ENCODE measurements at regions not wholly inside any gene's neighbourhood (a gene's known extent, or its start where the extent isn't known, plus 50 kb on each side); places are given as distances from the start of the nearest gene placed in this dataset.
A peak's percentile ranks its signal among the peaks of the same experiment; 100 is the strongest.
"Not testable (repeated sequence)": the region's sequence is repeated elsewhere in the genome, so short reads cannot be mapped to it uniquely, and the experiment has no call there.

- DNase-seq (no peak), ATAC-seq (no peak)
Observed at GRCh38 chrX:76509775-76510174, 82.3 kb downstream of the MAGEE1 start.

DNA sequence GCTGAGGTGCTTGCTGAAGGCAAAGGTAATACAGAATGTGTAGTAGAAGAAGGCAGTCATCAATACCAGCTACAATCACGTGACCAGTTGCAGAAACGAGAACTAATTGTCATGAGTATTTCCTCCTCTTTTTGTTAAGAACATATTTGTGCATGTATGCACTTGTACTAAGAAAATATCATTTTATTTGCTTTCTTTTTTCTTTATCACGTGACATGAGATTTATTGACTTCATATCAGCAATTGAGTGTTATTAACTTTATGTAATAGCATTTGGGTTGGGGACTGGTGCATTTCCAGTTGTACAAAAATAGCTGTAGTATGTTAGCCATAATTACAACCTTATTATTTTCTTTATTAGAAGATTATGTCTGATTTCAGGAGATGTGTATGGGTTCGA is 90.0 kb downstream of the MAGEE1 start:
- DNase-seq = no peak
- ATAC-seq = no peak

DNA sequence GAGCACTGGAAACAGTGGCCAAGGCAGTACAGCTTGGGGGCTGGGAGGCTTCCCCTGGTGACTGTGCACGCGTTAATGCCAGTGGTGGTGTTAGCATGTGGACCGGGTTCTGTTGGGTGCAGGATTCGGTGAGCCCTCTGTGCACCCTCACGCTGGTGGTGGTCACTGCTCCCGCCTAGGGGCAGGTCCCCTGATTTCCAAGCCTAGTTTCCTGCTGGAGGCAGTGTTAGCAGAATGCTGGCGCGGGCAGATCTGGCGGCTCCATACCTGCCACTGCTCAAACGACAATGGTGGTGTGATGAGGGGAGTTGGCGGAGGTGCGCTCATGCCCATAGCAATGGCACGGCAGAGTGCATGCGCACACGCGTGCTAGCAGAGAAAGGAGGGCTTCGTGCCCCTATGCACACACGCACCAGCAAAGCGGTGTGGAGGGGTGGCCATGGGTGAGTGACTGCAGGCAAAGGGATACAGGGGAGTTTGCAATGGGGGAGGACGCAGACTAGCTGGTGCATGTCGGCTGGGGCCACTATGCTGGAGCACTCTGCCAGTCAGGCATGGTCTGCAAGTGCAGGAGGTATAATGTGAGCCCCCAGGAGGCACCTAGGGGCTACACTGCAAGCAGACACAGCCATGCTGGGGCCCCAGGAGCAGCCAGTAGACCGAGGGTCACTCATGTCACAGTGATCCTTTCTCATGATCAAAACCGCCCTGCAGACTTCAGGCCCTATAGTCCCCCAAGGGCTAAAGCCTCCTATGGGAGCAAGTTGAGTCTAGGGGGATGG is 93.0 kb downstream of the MAGEE1 start:
- no peak for DNase-seq
- ATAC-seq = no peak

DNA sequence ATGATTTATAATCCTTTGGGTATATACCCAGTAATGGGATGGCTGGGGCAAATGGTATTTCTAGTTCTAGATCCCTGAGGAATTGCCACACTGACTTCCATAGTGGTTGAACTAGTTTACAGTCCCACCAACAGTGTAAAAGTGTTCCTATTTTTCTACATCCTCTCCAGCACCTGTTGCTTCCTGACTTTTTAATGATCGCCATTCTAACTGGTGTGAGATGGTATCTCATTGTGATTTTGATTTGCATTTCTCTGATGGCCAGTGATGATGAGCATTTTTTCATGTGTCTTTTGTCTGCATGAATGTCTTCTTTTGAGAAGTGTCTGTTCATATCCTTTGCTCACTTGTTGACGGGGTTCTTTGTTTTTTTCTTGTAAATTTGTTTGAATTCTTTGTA is 108.2 kb downstream of the MAGEE1 start:
- DNase-seq, ATAC-seq: not testable (repeated sequence)

- ATAC-seq (no peak), DNase-seq (no peak)
Observed at GRCh38 chrX:76538860-76539259, 111.3 kb downstream of the MAGEE1 start.

DNA sequence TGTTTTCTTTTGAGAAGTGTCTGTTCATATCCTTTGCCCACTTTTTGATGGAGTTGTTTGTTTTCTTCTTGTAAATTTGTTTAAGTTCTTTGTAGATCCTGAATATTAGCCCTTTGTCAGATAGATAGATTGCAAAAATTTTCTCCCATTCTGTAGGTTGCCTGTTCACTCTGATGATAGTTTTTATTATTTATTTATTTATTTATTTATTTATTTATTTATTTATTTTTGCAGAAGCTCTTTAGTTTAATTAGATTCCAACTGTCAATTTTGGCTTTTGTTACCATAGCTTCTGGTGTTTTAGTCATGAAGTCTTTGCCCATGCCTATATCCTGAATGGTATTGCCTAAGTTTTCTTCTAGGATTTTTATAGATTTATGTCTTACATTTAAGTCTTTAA is 115.9 kb downstream of the MAGEE1 start:
- ATAC-seq, DNase-seq: not testable (repeated sequence)

GRCh38 chrX:76550016-76550415 is 122.5 kb downstream of the MAGEE1 start:
- ATAC-seq (no peak), DNase-seq (no peak)

DNA sequence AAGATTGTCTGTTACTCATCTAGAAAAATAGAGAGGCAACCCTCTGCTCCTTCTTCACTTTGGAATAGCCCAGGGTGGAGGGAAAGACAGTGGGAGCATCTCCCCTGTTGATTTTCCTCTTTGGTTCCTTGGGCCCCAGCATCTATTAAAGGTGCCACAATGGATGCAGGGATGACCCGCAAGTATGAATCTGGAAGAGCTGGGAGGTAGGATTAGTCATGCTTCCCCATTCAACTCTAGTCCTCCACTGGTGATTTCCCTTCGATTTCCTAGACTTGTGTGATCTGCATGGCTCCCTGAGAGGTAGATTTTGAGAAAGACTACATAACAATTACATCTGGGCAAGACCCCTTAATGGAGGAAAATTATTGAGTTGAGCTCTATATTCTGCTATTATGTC is 127.8 kb downstream of the MAGEE1 start:
- ATAC-seq (no peak), DNase-seq (no peak)

- DNase-seq = peak; percentile 3
- no peak for ATAC-seq
Observed at GRCh38 chrX:76555816-76556215, 128.3 kb downstream of the MAGEE1 start.

DNA sequence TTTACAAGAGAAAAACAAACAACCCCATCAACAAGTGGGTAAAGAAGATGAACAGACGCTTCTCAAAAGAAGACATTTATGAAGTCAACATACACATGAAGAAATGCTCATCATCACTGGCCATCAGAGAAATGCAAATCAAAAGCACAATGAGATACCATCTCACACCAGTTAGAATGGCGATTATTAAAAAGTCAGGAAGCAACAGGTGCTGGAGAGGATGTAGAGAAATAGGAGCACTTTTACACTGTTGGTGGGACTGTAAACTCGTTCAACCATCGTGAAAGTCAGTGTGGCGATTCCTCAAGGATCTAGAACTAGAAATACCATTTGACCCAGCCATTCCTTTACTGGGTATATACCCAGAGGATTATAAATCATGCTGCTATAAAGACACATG is 137.3 kb downstream of the MAGEE1 start:
- DNase-seq, ATAC-seq: not testable (repeated sequence)

- ATAC-seq (no peak), DNase-seq (no peak)
Observed at GRCh38 chrX:76605390-76605789, 177.9 kb downstream of the MAGEE1 start.

- DNase-seq = no peak
- no peak for ATAC-seq
Observed at GRCh38 chrX:76617020-76617419, 189.5 kb downstream of the MAGEE1 start.

DNA sequence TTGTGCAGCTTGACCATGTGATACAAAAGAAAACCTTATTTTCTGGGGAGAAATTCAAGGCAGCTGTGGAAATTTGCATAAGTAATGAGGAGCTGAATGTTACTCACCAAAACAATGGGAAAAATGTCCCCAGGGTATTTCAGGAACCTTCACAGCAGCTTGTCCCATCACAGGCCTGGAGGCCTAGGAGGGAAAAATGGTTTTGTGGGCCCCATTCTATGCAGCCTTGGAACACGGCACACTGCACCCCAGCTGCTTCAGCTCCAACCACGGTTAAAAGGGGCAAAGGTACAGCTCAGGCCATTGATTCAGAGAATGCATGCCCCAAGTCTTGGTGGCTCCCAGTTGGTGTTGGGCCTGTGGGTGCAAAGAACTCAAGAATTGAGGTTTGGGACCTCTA is 216.1 kb downstream of the MAGEE1 start:
- no peak for DNase-seq

GRCh38 chrX:76651369-76651768 is 223.9 kb downstream of the MAGEE1 start:
- ATAC-seq, DNase-seq: not testable (repeated sequence)

More for the DNA sequence above, 216.1 kb downstream of the MAGEE1 start:
- no peak for ATAC-seq

- DNase-seq (no peak), ATAC-seq (no peak)
Observed at GRCh38 chrX:76657499-76657898, 230.0 kb downstream of the MAGEE1 start.

Data from stimulated activated naive CD8-positive, alpha-beta T cell treated with anti-CD3 and anti-CD28 coated beads, Interleukin-15, Interleukin-2, amounts not matched to agents 100 U/mL and 50 U/mL, for 24 hours (primary cell).